CD14-positive monocyte (primary cell): ENCODE measurements at regions not wholly inside any gene's neighbourhood (a gene's known extent, or its start where the extent isn't known, plus 50 kb on each side); places are given as distances from the start of the nearest gene placed in this dataset.
A peak's percentile ranks its signal among the peaks of the same experiment; 100 is the strongest.

Source experiments
- DNase-seq, 3 donors: peaks; one replicate each; pipeline ENCODE4 v3.0.0-alpha.2; 2011 to 2022
- H2AFZ ChIP-seq: 2 replicates; pipeline ENCODE4 v1.6.0; 2012; ENCODE audit warnings: mild to moderate bottlenecking, low read depth, low read length, inconsistent platforms; ENCODE audit not compliant: insufficient read depth, poor library complexity, severe bottlenecking
- H3K27ac ChIP-seq, 2 donors: 1 replicate in 1 of 2; 2 replicates in 1 of 2; pipeline ENCODE4 v1.5.1; 2012 to 2013; ENCODE audit warnings: low read length in 2 of 2, control low read depth in 1 of 2, inconsistent platforms in 1 of 2, low read depth in 1 of 2, mild to moderate bottlenecking in 1 of 2
- H3K27me3 ChIP-seq, 2 donors: one replicate each; pipeline versions ENCODE4 v1.6.0 to v1.6.1; 2011 to 2013; ENCODE audit warnings: low read length in 2 of 2; ENCODE audit not compliant: control insufficient read depth in 2 of 2, insufficient read depth in 2 of 2
- H3K36me3 ChIP-seq, 2 donors: replicated peaks in 1 of 2; 1 replicate in 1 of 2; 2 replicates in 1 of 2; pipeline versions ENCODE4 v1.5.1 to v1.6.1; 2012 to 2013; ENCODE audit warnings: low read length in 2 of 2, control low read depth in 1 of 2, inconsistent platforms in 1 of 2, mild to moderate bottlenecking in 1 of 2; ENCODE audit not compliant: insufficient read depth in 2 of 2, control insufficient read depth in 1 of 2
- H3K4me1 ChIP-seq, 2 donors: 1 replicate in 1 of 2; 2 replicates in 1 of 2; pipeline versions ENCODE4 v1.5.1 to v1.6.1; 2012 to 2013; ENCODE audit warnings: low read length in 2 of 2, control low read depth in 1 of 2, inconsistent platforms in 1 of 2, mild to moderate bottlenecking in 1 of 2, moderate library complexity in 1 of 2; ENCODE audit not compliant: insufficient read depth in 2 of 2, control insufficient read depth in 1 of 2
- H3K4me2 ChIP-seq: replicated peaks from 2 replicates; pipeline ENCODE3; 2012; ENCODE audit warnings: low read length, moderate library complexity, mild to moderate bottlenecking; ENCODE audit not compliant: poor library complexity, severe bottlenecking; ENCODE audit errors: extremely low read depth
- H3K4me3 ChIP-seq, 3 experiments: fragments of 200-600 bp in 1 of 3; sonication (generic) in 1 of 3; replicated peaks in 1 of 3; 1 replicate in 2 of 3; 2 replicates in 1 of 3; pipeline ENCODE4 v1.5.1; 2011 to 2013; ENCODE audit warnings: low read length in 3 of 3, mild to moderate bottlenecking in 3 of 3, control low read depth in 2 of 3, low read depth in 2 of 3, inconsistent platforms in 1 of 3, moderate library complexity in 1 of 3
- H3K79me2 ChIP-seq: 2 replicates; pipeline ENCODE4 v1.6.0; 2012; ENCODE audit warnings: mild to moderate bottlenecking, control low read depth, inconsistent platforms, low read length, moderate library complexity; ENCODE audit not compliant: insufficient read depth
- H3K9ac ChIP-seq: 2 replicates; pipeline ENCODE4 v1.6.0; 2017; ENCODE audit warnings: low read length, mild to moderate bottlenecking; ENCODE audit not compliant: insufficient read depth, poor library complexity, severe bottlenecking
- H3K9me3 ChIP-seq, 2 donors: replicated peaks in 1 of 2; 1 replicate in 1 of 2; 2 replicates in 1 of 2; pipeline versions ENCODE4 v1.5.1 to v1.6.1; 2012 to 2013; ENCODE audit warnings: low read length in 2 of 2, control low read depth in 1 of 2; ENCODE audit not compliant: control insufficient read depth in 1 of 2, insufficient read depth in 1 of 2
- H4K20me1 ChIP-seq: 2 replicates; pipeline ENCODE4 v1.6.0; 2012; ENCODE audit warnings: mild to moderate bottlenecking, low read length, control low read depth, moderate library complexity; ENCODE audit not compliant: insufficient read depth
- H3K27ac Mint-ChIP-seq, 7 donors: one replicate each; pipeline ENCODE4 v1.8.0; 2020; ENCODE audit warnings: mild to moderate bottlenecking in 7 of 7, mixed read lengths in 7 of 7, moderate library complexity in 6 of 7, inconsistent platforms in 2 of 7
- H3K27me3 Mint-ChIP-seq, 3 donors: one replicate each; pipeline ENCODE4 v1.8.0; 2021 to 2022; ENCODE audit warnings: low read depth in 3 of 3, mild to moderate bottlenecking in 3 of 3, mixed read lengths in 3 of 3, moderate library complexity in 3 of 3, inconsistent platforms in 1 of 3
- H3K36me3 Mint-ChIP-seq, 2 donors: one replicate each; pipeline ENCODE4 v1.8.0; 2020; ENCODE audit warnings: mixed read lengths in 2 of 2, inconsistent platforms in 1 of 2, mild to moderate bottlenecking in 1 of 2
- H3K4me1 Mint-ChIP-seq: one replicate; pipeline ENCODE4 v1.8.0; 2020; ENCODE audit warnings: mild to moderate bottlenecking, mixed read lengths
- H3K4me3 Mint-ChIP-seq, 2 donors: one replicate each; pipeline ENCODE4 v1.8.0; 2020; ENCODE audit warnings: mild to moderate bottlenecking in 2 of 2, mixed read lengths in 2 of 2, moderate library complexity in 1 of 2
- H3K9me3 Mint-ChIP-seq, 7 donors: one replicate each; pipeline ENCODE4 v1.8.0; 2020 to 2022; ENCODE audit warnings: mixed read lengths in 7 of 7, mild to moderate bottlenecking in 6 of 7, moderate library complexity in 6 of 7, inconsistent platforms in 2 of 7
- WGBS: methylation state at CpG from one replicate; pipeline ENCODE4 v1.1.5; 2013; ENCODE audit warnings: missing lambda C conversion rate; ENCODE audit not compliant: insufficient coverage; 5-methylcytosine and 5-hydroxymethylcytosine counted together
- intact Hi-C, 2 donors: fragments of 100-400 bp; cut with micrococcal nuclease; formaldehyde crosslinking; loops; one replicate each; pipeline versions ENCODE4 v1.15.0 to v1.15.1; 2023
- TF ChIP-seq, protein P1 (sequence below): fragments of 200-600 bp; IDR thresholded peaks from one replicate; pipeline ENCODE4 v1.8.0; 2022; ENCODE audit warnings: antibody characterized with exemption, mild to moderate bottlenecking

DNA sequence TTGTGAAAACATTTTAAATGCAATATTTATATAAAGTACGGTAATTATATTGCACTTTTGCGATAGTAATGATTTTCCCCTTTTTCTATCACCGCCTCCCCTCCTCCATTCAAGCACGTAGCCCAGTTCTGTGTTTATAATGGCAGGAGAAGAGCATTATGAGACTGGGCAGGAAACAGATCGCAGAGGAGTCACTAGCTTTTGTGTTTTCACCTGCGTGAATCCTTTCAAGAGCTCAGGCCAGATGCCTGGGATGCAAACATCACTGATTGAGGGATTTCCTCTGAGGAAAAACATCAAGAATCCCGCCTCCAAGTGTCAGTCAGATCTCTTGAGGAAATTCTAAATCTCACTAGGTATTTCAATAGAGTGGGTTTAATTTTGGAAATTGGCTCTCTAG is 178.4 kb upstream of the FN1 start:
- Histone ChIP-seq H3K4me3 (no peak overlapping the region), H3K9ac (no peak overlapping the region), H3K9me3 (no peaks in the 10 kb centered on the region), H3K27me3 (no peaks in the 10 kb centered on the region), H3K4me2 (no peak overlapping the region), H3K27ac (no peak overlapping the region), H3K79me2 (no peaks in the 10 kb centered on the region), H3K4me1 (peaks cover 25 to 36% of the 10 kb centered on the region in 2 donors), H3K36me3 (no peaks in the 10 kb centered on the region), H2AFZ (no peak overlapping the region), H4K20me1 (no peaks in the 10 kb centered on the region)
- Mint-ChIP-seq H3K4me3 (no peak overlapping the region), H3K27me3 (peaks cover 1 to 9% (median 2%) of the 10 kb centered on the region in 3 donors), H3K9me3 (peaks cover 0 to 6% (median 2%) of the 10 kb centered on the region in 7 donors), H3K36me3 (no peaks in the 10 kb centered on the region), H3K27ac (peak overlapping the region in 1 of 7 donors; percentile 41), H3K4me1 (peaks cover 33% of the 10 kb centered on the region)
- 100% methylated on average over 2 of the region's 7 CpGs for WGBS
- DNase-seq = no peak
- intact Hi-C loops = no loop called here
- TF ChIP-seq, protein P1, sequence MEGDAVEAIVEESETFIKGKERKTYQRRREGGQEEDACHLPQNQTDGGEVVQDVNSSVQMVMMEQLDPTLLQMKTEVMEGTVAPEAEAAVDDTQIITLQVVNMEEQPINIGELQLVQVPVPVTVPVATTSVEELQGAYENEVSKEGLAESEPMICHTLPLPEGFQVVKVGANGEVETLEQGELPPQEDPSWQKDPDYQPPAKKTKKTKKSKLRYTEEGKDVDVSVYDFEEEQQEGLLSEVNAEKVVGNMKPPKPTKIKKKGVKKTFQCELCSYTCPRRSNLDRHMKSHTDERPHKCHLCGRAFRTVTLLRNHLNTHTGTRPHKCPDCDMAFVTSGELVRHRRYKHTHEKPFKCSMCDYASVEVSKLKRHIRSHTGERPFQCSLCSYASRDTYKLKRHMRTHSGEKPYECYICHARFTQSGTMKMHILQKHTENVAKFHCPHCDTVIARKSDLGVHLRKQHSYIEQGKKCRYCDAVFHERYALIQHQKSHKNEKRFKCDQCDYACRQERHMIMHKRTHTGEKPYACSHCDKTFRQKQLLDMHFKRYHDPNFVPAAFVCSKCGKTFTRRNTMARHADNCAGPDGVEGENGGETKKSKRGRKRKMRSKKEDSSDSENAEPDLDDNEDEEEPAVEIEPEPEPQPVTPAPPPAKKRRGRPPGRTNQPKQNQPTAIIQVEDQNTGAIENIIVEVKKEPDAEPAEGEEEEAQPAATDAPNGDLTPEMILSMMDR = no peak

DNA sequence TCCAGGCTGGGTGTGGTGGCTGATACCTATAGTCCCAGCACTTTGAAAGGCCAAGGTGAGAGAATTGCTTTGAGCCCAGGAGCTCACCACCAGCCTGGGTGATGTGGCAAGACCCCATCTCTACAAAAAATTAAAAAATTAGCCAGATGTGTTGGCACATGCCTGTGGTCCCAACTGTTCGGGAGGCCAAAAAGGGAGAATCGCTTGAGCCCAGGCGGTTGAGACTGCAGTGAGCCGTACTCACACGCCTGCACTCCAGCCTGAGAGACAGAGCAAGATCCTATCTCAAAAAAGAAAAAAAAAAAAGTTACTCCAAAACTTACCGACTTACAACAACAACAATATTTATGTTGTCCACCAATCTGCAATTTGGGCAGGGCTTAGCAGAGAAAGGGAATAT is 178.0 kb upstream of the FN1 start:
- peaks cover 0 to 6% (median 2%) of the 10 kb centered on the region in 7 donors for H3K9me3 Mint-ChIP-seq
- no peak overlapping the region for H3K27ac Mint-ChIP-seq
- H4K20me1 ChIP-seq = no peaks in the 10 kb centered on the region
- intact Hi-C loops = no loop called here
- H3K27me3 Mint-ChIP-seq = peaks cover 1 to 7% (median 2%) of the 10 kb centered on the region in 3 donors
- no peaks in the 10 kb centered on the region for H3K9me3 ChIP-seq
- H3K79me2 ChIP-seq = no peaks in the 10 kb centered on the region
- H3K27me3 ChIP-seq = no peaks in the 10 kb centered on the region
- no peak overlapping the region for H3K4me3 ChIP-seq
- H3K36me3 Mint-ChIP-seq = no peaks in the 10 kb centered on the region
- no peak overlapping the region for H3K4me2 ChIP-seq
- no peaks in the 10 kb centered on the region for H3K36me3 ChIP-seq
- H3K27ac ChIP-seq = no peak overlapping the region
- H2AFZ ChIP-seq = no peak overlapping the region
- TF ChIP-seq, protein P1 = no peak
- no peak for DNase-seq
- H3K9ac ChIP-seq = no peak overlapping the region
- peaks cover 22 to 32% of the 10 kb centered on the region in 2 donors for H3K4me1 ChIP-seq
- peaks cover 29% of the 10 kb centered on the region for H3K4me1 Mint-ChIP-seq
- no peak overlapping the region for H3K4me3 Mint-ChIP-seq
- 100% methylated on average over 4 of the region's 6 CpGs for WGBS
